GM23338 (cell line): ENCODE measurements at regions not wholly inside any gene's neighbourhood (a gene's known extent, or its start where the extent isn't known, plus 50 kb on each side); places are given as distances from the start of the nearest gene placed in this dataset.

Source experiments
- CREB1 ChIP-seq: fragments of 250-450 bp; sonication (Bioruptor Pico); IDR thresholded peaks from 2 replicates; pipeline ENCODE4 v1.5.0; 2020; ENCODE audit warnings: low read depth, mild to moderate bottlenecking, moderate library complexity
- EZH2 ChIP-seq: fragments of 200-600 bp; sonication (generic); IDR thresholded peaks from one replicate; pipeline ENCODE4 v1.8.0; 2017; ENCODE audit warnings: antibody characterized with exemption, mild to moderate bottlenecking, low read depth; ENCODE audit not compliant: unreplicated experiment
- EZH2phosphoT487 ChIP-seq: fragments of 200-600 bp; sonication (generic); IDR thresholded peaks from one replicate; pipeline ENCODE4 v1.8.1; 2018; ENCODE audit warnings: antibody characterized with exemption; ENCODE audit not compliant: unreplicated experiment
- JUNB ChIP-seq: IDR thresholded peaks from one replicate; pipeline ENCODE4 v1.6.1; 2016; ENCODE audit warnings: antibody characterized with exemption; ENCODE audit not compliant: unreplicated experiment
- NANOG ChIP-seq: IDR thresholded peaks from 2 replicates; pipeline ENCODE4 v1.6.1; 2016; ENCODE audit warnings: antibody characterized with exemption, borderline replicate concordance
- POLR2AphosphoS5 ChIP-seq: IDR thresholded peaks from 2 replicates; pipeline ENCODE4 v1.6.1; 2016; ENCODE audit warnings: antibody characterized with exemption, low read depth
- STAT1 ChIP-seq: IDR thresholded peaks from one replicate; pipeline ENCODE4 v1.6.1; 2016; ENCODE audit warnings: antibody characterized with exemption; ENCODE audit not compliant: unreplicated experiment
- ZNF114 ChIP-seq: fragments of 250-450 bp; sonication (Bioruptor Pico); IDR thresholded peaks from 2 replicates; pipeline ENCODE4 v1.5.0; 2020; ENCODE audit warnings: mild to moderate bottlenecking, moderate library complexity
- ZNF331 ChIP-seq: fragments of 250-450 bp; sonication (Bioruptor Pico); IDR thresholded peaks from 2 replicates; pipeline ENCODE4 v1.5.0; 2020; ENCODE audit warnings: low read depth, mild to moderate bottlenecking, moderate library complexity
- TF ChIP-seq, protein P1 (sequence below), 2 experiments: fragments of 200-600 bp in 1 of 2; sonication (generic) in 1 of 2; conservative IDR thresholded peaks; 2 replicates each; pipeline versions ENCODE4 v1.5.1 to v1.6.1; 2016 to 2017; ENCODE audit warnings: antibody characterized with exemption in 2 of 2, low read depth in 2 of 2, mild to moderate bottlenecking in 2 of 2, moderate library complexity in 1 of 2
- TF ChIP-seq, protein P2 (sequence below): IDR thresholded peaks from 2 replicates; pipeline ENCODE4 v1.6.1; 2016; ENCODE audit warnings: antibody characterized with exemption
- TF ChIP-seq, protein P3 (sequence below): IDR thresholded peaks from one replicate; pipeline ENCODE4 v1.6.1; 2018; ENCODE audit warnings: antibody characterized with exemption; ENCODE audit not compliant: unreplicated experiment
- TF ChIP-seq, protein P4 (sequence below): fragments of 250-450 bp; sonication (Bioruptor Pico); IDR thresholded peaks from 2 replicates; pipeline ENCODE4 v1.5.0; 2020; ENCODE audit warnings: mild to moderate bottlenecking, moderate library complexity

DNA sequence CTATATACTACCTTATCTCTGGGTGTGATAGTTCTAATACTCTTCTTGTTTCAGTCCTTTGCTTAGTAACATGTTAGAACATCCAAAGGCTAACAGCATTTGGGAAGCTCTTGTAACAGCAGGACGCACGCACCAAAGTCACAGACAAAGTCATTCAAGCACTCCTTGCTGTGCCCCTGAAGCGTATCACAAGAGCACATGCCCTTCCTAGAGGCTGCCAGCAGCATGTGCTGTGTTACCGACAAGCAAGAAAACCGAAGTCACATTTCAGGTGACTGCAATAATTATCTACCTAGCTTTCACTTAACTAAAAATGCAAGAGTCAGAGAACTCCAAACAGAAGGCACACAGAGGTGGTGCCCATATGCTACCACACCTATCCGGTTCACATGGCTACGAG, 194.1 kb downstream of the KLF12 start:
- TF ChIP-seq, protein P1, sequence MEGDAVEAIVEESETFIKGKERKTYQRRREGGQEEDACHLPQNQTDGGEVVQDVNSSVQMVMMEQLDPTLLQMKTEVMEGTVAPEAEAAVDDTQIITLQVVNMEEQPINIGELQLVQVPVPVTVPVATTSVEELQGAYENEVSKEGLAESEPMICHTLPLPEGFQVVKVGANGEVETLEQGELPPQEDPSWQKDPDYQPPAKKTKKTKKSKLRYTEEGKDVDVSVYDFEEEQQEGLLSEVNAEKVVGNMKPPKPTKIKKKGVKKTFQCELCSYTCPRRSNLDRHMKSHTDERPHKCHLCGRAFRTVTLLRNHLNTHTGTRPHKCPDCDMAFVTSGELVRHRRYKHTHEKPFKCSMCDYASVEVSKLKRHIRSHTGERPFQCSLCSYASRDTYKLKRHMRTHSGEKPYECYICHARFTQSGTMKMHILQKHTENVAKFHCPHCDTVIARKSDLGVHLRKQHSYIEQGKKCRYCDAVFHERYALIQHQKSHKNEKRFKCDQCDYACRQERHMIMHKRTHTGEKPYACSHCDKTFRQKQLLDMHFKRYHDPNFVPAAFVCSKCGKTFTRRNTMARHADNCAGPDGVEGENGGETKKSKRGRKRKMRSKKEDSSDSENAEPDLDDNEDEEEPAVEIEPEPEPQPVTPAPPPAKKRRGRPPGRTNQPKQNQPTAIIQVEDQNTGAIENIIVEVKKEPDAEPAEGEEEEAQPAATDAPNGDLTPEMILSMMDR (conservative IDR thresholded peaks at IDR 0.05; ENCODE audit: low read depth in 2 of 2) = no peak
- TF ChIP-seq, protein P2, sequence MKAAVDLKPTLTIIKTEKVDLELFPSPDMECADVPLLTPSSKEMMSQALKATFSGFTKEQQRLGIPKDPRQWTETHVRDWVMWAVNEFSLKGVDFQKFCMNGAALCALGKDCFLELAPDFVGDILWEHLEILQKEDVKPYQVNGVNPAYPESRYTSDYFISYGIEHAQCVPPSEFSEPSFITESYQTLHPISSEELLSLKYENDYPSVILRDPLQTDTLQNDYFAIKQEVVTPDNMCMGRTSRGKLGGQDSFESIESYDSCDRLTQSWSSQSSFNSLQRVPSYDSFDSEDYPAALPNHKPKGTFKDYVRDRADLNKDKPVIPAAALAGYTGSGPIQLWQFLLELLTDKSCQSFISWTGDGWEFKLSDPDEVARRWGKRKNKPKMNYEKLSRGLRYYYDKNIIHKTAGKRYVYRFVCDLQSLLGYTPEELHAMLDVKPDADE = no peak
- TF ChIP-seq, protein P3, sequence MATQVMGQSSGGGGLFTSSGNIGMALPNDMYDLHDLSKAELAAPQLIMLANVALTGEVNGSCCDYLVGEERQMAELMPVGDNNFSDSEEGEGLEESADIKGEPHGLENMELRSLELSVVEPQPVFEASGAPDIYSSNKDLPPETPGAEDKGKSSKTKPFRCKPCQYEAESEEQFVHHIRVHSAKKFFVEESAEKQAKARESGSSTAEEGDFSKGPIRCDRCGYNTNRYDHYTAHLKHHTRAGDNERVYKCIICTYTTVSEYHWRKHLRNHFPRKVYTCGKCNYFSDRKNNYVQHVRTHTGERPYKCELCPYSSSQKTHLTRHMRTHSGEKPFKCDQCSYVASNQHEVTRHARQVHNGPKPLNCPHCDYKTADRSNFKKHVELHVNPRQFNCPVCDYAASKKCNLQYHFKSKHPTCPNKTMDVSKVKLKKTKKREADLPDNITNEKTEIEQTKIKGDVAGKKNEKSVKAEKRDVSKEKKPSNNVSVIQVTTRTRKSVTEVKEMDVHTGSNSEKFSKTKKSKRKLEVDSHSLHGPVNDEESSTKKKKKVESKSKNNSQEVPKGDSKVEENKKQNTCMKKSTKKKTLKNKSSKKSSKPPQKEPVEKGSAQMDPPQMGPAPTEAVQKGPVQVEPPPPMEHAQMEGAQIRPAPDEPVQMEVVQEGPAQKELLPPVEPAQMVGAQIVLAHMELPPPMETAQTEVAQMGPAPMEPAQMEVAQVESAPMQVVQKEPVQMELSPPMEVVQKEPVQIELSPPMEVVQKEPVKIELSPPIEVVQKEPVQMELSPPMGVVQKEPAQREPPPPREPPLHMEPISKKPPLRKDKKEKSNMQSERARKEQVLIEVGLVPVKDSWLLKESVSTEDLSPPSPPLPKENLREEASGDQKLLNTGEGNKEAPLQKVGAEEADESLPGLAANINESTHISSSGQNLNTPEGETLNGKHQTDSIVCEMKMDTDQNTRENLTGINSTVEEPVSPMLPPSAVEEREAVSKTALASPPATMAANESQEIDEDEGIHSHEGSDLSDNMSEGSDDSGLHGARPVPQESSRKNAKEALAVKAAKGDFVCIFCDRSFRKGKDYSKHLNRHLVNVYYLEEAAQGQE = no peak
- TF ChIP-seq POLR2AphosphoS5 = no peak
- TF ChIP-seq ZNF331 (CRISPR knock-in tag) = no peak
- TF ChIP-seq EZH2 = no peak
- TF ChIP-seq, protein P4, sequence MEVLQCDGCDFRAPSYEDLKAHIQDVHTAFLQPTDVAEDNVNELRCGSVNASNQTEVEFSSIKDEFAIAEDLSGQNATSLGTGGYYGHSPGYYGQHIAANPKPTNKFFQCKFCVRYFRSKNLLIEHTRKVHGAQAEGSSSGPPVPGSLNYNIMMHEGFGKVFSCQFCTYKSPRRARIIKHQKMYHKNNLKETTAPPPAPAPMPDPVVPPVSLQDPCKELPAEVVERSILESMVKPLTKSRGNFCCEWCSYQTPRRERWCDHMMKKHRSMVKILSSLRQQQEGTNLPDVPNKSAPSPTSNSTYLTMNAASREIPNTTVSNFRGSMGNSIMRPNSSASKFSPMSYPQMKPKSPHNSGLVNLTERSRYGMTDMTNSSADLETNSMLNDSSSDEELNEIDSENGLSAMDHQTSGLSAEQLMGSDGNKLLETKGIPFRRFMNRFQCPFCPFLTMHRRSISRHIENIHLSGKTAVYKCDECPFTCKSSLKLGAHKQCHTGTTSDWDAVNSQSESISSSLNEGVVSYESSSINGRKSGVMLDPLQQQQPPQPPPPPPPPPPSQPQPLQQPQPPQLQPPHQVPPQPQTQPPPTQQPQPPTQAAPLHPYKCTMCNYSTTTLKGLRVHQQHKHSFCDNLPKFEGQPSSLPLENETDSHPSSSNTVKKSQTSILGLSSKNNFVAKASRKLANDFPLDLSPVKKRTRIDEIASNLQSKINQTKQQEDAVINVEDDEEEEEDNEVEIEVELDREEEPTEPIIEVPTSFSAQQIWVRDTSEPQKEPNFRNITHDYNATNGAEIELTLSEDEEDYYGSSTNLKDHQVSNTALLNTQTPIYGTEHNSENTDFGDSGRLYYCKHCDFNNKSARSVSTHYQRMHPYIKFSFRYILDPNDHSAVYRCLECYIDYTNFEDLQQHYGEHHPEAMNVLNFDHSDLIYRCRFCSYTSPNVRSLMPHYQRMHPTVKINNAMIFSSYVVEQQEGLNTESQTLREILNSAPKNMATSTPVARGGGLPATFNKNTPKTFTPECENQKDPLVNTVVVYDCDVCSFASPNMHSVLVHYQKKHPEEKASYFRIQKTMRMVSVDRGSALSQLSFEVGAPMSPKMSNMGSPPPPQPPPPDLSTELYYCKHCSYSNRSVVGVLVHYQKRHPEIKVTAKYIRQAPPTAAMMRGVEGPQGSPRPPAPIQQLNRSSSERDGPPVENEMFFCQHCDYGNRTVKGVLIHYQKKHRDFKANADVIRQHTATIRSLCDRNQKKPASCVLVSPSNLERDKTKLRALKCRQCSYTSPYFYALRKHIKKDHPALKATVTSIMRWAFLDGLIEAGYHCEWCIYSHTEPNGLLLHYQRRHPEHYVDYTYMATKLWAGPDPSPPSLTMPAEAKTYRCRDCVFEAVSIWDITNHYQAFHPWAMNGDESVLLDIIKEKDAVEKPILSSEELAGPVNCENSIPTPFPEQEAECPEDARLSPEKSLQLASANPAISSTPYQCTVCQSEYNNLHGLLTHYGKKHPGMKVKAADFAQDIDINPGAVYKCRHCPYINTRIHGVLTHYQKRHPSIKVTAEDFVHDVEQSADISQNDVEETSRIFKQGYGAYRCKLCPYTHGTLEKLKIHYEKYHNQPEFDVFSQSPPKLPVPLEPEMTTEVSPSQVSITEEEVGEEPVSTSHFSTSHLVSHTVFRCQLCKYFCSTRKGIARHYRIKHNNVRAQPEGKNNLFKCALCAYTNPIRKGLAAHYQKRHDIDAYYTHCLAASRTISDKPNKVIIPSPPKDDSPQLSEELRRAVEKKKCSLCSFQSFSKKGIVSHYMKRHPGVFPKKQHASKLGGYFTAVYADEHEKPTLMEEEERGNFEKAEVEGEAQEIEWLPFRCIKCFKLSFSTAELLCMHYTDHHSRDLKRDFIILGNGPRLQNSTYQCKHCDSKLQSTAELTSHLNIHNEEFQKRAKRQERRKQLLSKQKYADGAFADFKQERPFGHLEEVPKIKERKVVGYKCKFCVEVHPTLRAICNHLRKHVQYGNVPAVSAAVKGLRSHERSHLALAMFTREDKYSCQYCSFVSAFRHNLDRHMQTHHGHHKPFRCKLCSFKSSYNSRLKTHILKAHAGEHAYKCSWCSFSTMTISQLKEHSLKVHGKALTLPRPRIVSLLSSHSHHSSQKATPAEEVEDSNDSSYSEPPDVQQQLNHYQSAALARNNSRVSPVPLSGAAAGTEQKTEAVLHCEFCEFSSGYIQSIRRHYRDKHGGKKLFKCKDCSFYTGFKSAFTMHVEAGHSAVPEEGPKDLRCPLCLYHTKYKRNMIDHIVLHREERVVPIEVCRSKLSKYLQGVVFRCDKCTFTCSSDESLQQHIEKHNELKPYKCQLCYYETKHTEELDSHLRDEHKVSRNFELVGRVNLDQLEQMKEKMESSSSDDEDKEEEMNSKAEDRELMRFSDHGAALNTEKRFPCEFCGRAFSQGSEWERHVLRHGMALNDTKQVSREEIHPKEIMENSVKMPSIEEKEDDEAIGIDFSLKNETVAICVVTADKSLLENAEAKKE (CRISPR knock-in tag) = no peak
- no peak for TF ChIP-seq EZH2phosphoT487
- no peak for TF ChIP-seq ZNF114 (CRISPR knock-in tag)
- no peak for TF ChIP-seq CREB1 (CRISPR knock-in tag)
- TF ChIP-seq STAT1 = no peak
- no peak for TF ChIP-seq NANOG
- TF ChIP-seq JUNB = no peak
